Thymus (tissue), 11 donors: ENCODE measurements at regions not wholly inside any gene's neighbourhood (a gene's known extent, or its start where the extent isn't known, plus 50 kb on each side); places are given as distances from the start of the nearest gene placed in this dataset.

Experiments used
- DNase-seq, 9 donors: peaks; one replicate each; pipeline ENCODE4 v3.0.0-alpha.2; 2013; ENCODE audit warnings: low spot score in 9 of 9, low read depth in 6 of 9, missing footprints in 1 of 9
- H3K27ac ChIP-seq, 2 donors: one replicate each; pipeline ENCODE4 v1.5.1; 2013; ENCODE audit warnings: control low read depth in 1 of 2, low read depth in 1 of 2, low read length in 1 of 2, mild to moderate bottlenecking in 1 of 2, moderate library complexity in 1 of 2
- H3K27me3 ChIP-seq, 2 donors: one replicate each; pipeline ENCODE4 v1.5.1; 2013; ENCODE audit warnings: low read length in 1 of 2; ENCODE audit not compliant: control insufficient read depth in 2 of 2, insufficient read depth in 1 of 2
- H3K36me3 ChIP-seq, 2 donors: one replicate each; pipeline ENCODE4 v1.5.1; 2013; ENCODE audit warnings: low read length in 1 of 2, mild to moderate bottlenecking in 1 of 2, moderate library complexity in 1 of 2; ENCODE audit not compliant: control insufficient read depth in 2 of 2, insufficient read depth in 2 of 2
- H3K4me1 ChIP-seq, 2 donors: one replicate each; pipeline ENCODE4 v1.5.1; 2013; ENCODE audit warnings: low read length in 2 of 2; ENCODE audit not compliant: control insufficient read depth in 2 of 2, insufficient read depth in 2 of 2
- H3K4me3 ChIP-seq, 2 donors: one replicate each; pipeline ENCODE4 v1.5.1; 2013; ENCODE audit warnings: low read length in 2 of 2, control low read depth in 1 of 2, mild to moderate bottlenecking in 1 of 2
- H3K9me3 ChIP-seq, 2 donors: one replicate each; pipeline ENCODE4 v1.5.1; 2013; ENCODE audit warnings: low read length in 1 of 2, mild to moderate bottlenecking in 1 of 2; ENCODE audit not compliant: control insufficient read depth in 2 of 2, insufficient read depth in 1 of 2
- WGBS: extraction: QIAGEN DNeasy Blood & Tissue Kit; methylation state at CpG from one replicate; pipeline ENCODE4 v1.1.7; 2013; 5-methylcytosine and 5-hydroxymethylcytosine counted together
- donor health status: healthy.

DNA sequence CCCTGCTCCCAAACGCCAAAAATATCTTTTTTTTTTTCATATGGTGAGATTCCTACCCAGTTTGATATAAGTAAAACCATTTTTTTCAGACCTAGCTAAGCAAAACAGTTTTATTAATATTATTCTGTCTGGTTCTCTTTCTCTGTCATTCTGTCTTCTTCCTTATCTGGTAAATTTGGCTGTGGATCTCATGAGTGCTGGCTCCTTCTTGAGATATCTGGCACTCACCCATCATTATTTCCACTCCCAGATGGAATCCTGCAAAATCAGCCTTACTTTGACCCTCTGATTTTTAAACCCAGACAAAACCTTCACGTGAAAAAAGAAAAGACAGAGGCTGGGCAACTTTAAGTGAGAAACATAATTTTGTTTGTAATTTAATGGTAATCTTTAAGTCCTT is 373.6 kb downstream of the NYAP2 start:
- 84% methylated on average over 2 of the region's 2 CpGs for WGBS
- Histone ChIP-seq H3K4me3 (no peak overlapping the region), H3K27ac (no peak overlapping the region), H3K4me1 (no peaks in the 10 kb centered on the region), H3K9me3 (peaks cover 0 to 2% of the 10 kb centered on the region in 2 donors), H3K27me3 (no peaks in the 10 kb centered on the region), H3K36me3 (no peaks in the 10 kb centered on the region)
- DNase-seq = no peak

DNA sequence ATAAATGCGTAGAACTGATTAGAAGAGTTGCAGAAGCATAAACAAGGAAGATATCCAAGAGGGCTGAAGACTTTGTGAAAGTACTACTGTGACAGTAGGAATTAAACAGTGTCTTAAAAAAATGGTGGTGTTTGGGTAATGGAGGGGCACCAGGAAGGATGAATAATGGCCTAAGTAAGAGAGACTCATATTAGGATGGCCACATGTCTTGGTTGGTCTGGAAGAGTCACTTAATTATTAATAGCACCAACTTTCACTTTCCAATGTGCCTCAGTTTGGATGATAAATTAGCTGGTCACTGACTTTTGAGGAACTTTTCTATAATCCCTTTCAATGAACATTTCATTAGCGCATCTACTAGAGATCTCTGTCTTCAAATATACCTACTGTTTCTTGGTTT is 372.2 kb downstream of the NYAP2 start:
- WGBS = 95% methylated on average over 2 of the region's 2 CpGs
- H3K4me3 ChIP-seq = no peak overlapping the region
- DNase-seq = no peak
- H3K9me3 ChIP-seq = peaks cover 0 to 2% of the 10 kb centered on the region in 2 donors
- H3K27me3 ChIP-seq = no peaks in the 10 kb centered on the region
- no peaks in the 10 kb centered on the region for H3K4me1 ChIP-seq
- H3K27ac ChIP-seq = no peak overlapping the region
- H3K36me3 ChIP-seq = no peaks in the 10 kb centered on the region

DNA sequence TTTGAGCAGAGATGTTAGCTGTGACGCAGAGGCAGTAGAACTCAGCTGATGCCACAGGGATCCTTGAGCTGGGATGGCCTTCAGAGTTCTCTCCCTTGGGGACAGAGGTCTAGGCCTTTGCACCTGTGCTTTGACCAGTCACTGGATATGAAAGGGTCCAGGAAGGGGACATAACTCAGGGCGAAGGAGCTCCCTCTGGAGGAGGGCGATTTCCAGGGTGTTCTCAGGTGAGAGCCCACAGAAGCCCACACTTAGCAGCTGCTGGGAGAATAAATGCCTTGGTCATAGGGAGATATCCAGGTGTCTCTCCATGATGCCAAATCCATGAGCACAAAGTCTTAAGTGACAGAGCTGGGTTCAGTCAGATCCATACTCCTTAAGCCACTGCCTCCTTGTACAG is 369.2 kb downstream of the NYAP2 start:
- Histone ChIP-seq H3K27ac (no peak overlapping the region), H3K36me3 (no peaks in the 10 kb centered on the region), H3K9me3 (peaks cover 0 to 2% of the 10 kb centered on the region in 2 donors), H3K4me1 (no peaks in the 10 kb centered on the region), H3K4me3 (no peak overlapping the region), H3K27me3 (no peaks in the 10 kb centered on the region)
- 92% methylated on average over 3 of the region's 3 CpGs for WGBS
- DNase-seq = no peak

DNA sequence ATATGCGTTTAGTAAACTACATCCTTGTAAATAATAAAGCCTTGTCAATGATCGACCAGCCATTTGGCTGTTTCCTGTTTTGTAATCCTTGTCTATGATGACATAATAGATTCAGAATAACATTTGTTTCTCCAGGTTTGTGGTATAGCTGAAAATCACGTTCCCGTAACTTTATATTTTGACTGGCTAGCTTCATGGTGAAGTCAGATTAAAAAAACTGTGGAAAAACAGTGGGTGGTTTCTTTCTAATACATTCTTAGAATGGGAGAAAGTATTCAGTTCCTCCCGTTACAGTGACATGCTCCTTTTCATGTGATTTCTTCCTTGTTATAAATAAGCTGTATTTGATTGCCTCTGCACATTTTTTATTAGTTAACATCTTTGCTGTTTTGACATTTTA is 366.9 kb downstream of the NYAP2 start:
- H3K27ac ChIP-seq = no peak overlapping the region
- H3K36me3 ChIP-seq = no peaks in the 10 kb centered on the region
- H3K4me1 ChIP-seq = no peaks in the 10 kb centered on the region
- H3K27me3 ChIP-seq = no peaks in the 10 kb centered on the region
- no peak overlapping the region for H3K4me3 ChIP-seq
- DNase-seq = no peak
- 67% methylated on average over 5 of the region's 5 CpGs for WGBS
- H3K9me3 ChIP-seq = no peaks in the 10 kb centered on the region

- 90% methylated on average over 1 of the region's 1 CpG for WGBS
- Histone ChIP-seq H3K4me3 (no peak overlapping the region), H3K9me3 (no peaks in the 10 kb centered on the region), H3K27ac (no peak overlapping the region), H3K36me3 (no peaks in the 10 kb centered on the region), H3K27me3 (no peaks in the 10 kb centered on the region), H3K4me1 (no peaks in the 10 kb centered on the region)
- no peak for DNase-seq
Observed at GRCh38 chr2:225765820-225766219, 366.3 kb downstream of the NYAP2 start.

GRCh38 chr2:225764346-225764745 is 364.8 kb downstream of the NYAP2 start:
- Histone ChIP-seq H3K9me3 (no peaks in the 10 kb centered on the region), H3K27ac (no peak overlapping the region), H3K27me3 (no peaks in the 10 kb centered on the region), H3K4me3 (no peak overlapping the region), H3K36me3 (no peaks in the 10 kb centered on the region), H3K4me1 (no peaks in the 10 kb centered on the region)
- no peak for DNase-seq
- WGBS = 95% methylated on average over 5 of the region's 5 CpGs

GRCh38 chr2:225763711-225764110 is 364.2 kb downstream of the NYAP2 start:
- Histone ChIP-seq H3K27ac (no peak overlapping the region), H3K27me3 (no peaks in the 10 kb centered on the region), H3K4me3 (no peak overlapping the region), H3K4me1 (no peaks in the 10 kb centered on the region), H3K9me3 (no peaks in the 10 kb centered on the region), H3K36me3 (no peaks in the 10 kb centered on the region)
- no peak for DNase-seq
- WGBS = 79% methylated on average over 2 of the region's 2 CpGs

DNA sequence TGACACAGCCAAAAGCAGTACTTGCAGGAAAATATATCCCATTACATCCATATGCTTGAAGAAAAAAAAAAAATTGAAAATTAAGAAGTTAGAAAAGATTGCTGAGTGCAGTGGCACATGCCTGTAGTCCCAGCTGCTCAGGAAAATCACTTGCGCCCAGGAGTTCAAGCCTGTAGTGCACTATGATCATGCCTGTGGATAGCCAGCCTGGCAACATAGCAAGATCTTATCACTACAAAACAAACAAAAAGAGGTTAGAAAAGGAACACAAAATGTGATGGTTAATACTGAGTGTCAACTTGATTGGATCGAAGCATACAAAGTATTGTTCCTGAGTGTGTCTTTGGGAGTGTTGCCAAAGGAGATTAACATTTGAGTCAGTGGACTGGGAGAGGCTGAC is 361.9 kb downstream of the NYAP2 start:
- no peak overlapping the region for H3K27ac ChIP-seq
- H3K9me3 ChIP-seq = no peaks in the 10 kb centered on the region
- no peaks in the 10 kb centered on the region for H3K4me1 ChIP-seq
- H3K36me3 ChIP-seq = no peaks in the 10 kb centered on the region
- no peaks in the 10 kb centered on the region for H3K27me3 ChIP-seq
- H3K4me3 ChIP-seq = no peak overlapping the region
- 94% methylated on average over 2 of the region's 2 CpGs for WGBS
- DNase-seq = no peak

GRCh38 chr2:225757248-225757647 is 357.7 kb downstream of the NYAP2 start:
- no peak for DNase-seq
- Histone ChIP-seq H3K27ac (no peak overlapping the region), H3K4me3 (no peak overlapping the region), H3K9me3 (no peaks in the 10 kb centered on the region), H3K27me3 (no peaks in the 10 kb centered on the region), H3K4me1 (no peaks in the 10 kb centered on the region), H3K36me3 (no peaks in the 10 kb centered on the region)
- WGBS = 92% methylated on average over 1 of the region's 1 CpG

- WGBS = 68% methylated on average over 4 of the region's 4 CpGs
- no peaks in the 10 kb centered on the region for H3K4me1 ChIP-seq
- H3K27me3 ChIP-seq = no peaks in the 10 kb centered on the region
- H3K36me3 ChIP-seq = no peaks in the 10 kb centered on the region
- no peaks in the 10 kb centered on the region for H3K9me3 ChIP-seq
- H3K4me3 ChIP-seq = no peak overlapping the region
- no peak for DNase-seq
- H3K27ac ChIP-seq = no peak overlapping the region
Observed at GRCh38 chr2:225756198-225756597, 356.7 kb downstream of the NYAP2 start.
